Islet of Langerhans (tissue), 1 donor: ENCODE measurements at regions not wholly inside any gene's neighbourhood (a gene's known extent, or its start where the extent isn't known, plus 50 kb on each side); places are given as distances from the start of the nearest gene placed in this dataset.

Source experiments
- FAIRE-seq: peaks from one replicate; lab custom pipeline; 2011; peaks lifted over from hg19 to GRCh38; lab: Jason Lieb, UNC

DNA sequence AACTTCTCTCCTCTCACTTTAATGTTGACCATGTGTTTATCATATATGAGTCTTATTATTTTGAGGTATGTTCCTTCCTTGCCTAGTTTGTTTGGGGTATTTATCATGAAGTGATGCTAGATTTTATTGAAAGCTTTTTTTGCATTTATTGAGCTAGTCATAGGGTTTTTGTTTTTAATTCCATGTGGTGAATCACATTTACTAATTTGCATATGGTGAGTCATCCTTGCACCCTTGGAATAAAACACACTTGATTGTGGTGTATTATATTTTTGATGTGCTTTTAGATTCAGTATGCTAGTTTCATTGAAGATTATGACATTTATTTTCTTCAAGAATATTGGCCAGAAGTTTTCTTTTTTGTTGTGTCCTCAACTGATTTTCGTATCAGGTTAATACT is 464.6 kb downstream of the PCDH18 start:
- no peak for FAIRE-seq

DNA sequence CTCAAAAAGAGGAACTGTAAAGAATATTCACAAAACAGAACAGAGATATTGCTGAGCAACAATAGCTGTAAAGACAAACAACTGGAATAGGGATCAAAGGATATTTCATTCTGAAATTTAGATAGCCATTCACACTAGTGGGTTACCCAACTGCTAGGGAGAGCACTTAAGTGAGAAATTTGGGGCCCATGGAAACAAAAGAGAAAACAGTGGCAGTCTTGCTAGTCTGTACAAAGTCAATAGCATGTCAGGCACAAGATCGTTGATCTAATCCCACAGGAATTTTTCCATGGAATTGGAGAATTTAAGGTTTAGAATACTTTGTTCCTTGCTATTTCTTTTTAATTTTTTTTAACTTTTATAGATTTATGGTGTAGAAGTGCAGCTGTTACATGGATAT is 467.0 kb downstream of the PCDH18 start:
- no peak for FAIRE-seq

DNA sequence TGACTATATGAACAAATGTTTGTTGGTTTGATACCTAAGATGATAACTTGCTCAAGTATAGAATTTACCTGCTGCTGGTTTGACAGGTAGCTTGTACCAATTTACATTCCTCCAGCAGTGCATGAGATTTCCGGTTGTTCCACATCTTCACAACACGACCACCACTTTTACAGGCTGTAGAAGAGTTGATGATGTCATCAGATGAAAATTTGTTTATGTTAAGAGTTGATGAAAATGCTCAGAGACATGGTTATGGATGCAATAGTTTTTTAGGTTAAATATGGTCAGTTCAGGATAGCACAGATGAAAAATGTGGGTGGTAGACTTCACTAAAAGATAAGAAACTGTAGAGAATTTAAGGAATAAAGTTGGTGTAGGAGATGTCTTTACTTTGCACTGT is 468.3 kb downstream of the PCDH18 start:
- FAIRE-seq: no peak

DNA sequence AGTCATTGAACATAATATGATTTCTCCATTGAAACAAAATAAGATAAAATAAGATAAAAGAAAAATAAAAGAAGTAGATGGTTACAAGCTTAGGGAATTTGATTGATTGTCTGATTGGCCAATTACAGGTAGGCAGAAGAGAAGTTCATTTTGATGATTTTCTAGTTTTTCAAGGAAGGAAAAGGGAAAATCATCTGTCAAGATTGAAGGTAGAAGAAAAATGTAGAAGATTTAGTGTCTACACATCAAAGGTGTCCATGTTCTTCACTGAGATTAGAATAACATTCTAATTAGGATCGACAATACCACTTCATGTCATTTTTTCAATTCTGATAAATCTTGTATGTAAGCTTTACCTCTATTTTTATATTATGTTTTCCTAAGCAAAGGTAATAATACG is 489.1 kb downstream of the PCDH18 start:
- FAIRE-seq: no peak

DNA sequence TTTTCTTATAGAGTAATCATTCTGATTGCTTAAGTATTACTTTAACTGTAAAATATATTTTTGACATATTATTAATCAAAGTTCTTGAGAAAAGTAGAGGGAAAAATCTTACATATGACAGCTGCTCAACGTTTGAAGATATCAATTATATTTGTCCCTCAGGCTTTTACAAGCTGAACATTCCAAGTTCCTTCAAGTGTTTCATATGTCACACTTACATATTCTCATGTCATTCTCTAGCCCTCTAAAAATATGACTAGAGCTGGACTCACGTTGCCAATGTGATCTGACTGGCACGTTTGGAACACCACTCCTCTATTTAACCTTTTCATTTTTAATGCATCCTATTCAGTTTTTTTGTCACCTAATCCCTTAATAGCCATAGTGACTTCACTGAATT is 492.9 kb downstream of the PCDH18 start:
- no peak for FAIRE-seq

DNA sequence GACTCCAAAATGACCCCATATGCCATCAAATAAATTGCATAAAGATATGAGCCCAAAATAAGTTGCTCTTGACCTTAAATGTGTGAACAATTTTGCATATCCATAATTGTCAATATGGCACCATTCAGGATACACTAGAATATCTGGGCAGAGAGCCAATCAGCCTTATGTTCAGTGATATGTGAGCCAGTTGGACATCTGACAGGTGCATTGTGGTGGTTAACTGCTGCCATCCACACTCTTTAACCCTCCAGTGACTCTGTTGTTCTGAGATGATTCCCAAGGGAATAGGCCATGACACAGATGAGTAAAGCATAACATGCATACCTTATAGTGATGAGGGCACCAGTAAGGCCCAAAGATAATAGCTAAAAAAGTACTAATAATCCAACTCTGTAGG is 500.1 kb downstream of the PCDH18 start:
- FAIRE-seq: no peak

DNA sequence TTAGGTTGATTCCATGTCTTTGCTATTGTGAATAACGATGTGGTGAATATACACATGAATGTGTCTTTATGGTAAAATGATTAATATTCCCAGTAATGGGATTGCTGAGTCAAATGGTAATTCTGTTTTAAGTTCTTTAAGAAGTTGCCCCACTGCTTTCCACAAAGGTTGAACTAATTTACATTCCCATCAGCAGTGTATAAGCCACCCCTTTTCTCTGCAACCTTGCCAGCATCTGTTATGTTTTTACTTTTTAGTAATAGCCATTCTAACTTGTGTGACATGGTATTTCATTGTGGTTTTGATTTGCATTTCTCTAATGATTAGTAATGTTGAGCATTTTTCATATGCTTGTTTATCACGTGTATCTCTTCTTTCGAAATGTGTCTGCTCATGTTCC is 503.3 kb downstream of the PCDH18 start:
- no peak for FAIRE-seq

DNA sequence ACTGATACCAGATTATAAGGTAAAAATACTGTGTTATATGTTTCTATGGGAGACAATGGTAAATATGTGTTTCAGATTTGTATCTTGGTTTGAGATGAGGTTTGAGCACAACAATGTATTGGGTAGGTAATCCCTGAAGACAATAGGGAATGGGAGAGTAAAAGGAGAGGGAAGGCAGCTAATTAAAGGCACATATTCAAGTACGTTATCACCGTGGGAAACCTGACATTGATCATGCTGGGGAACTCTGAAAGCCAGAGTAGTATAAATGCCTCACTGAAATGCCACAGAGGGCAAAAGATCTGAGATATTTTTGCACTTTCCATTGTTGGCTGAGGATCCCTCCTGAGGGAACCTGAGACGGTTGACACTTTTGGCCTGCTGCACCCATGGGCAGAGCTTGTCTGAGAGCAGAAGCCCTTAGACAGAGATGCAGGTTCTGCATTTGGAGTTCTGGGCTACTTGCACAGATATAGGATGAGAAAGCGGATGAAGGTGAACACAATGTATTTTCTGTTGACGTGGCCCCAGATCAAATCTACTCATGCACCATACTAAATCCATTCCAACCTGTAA is 506.7 kb downstream of the PCDH18 start:
- no peak for FAIRE-seq

DNA sequence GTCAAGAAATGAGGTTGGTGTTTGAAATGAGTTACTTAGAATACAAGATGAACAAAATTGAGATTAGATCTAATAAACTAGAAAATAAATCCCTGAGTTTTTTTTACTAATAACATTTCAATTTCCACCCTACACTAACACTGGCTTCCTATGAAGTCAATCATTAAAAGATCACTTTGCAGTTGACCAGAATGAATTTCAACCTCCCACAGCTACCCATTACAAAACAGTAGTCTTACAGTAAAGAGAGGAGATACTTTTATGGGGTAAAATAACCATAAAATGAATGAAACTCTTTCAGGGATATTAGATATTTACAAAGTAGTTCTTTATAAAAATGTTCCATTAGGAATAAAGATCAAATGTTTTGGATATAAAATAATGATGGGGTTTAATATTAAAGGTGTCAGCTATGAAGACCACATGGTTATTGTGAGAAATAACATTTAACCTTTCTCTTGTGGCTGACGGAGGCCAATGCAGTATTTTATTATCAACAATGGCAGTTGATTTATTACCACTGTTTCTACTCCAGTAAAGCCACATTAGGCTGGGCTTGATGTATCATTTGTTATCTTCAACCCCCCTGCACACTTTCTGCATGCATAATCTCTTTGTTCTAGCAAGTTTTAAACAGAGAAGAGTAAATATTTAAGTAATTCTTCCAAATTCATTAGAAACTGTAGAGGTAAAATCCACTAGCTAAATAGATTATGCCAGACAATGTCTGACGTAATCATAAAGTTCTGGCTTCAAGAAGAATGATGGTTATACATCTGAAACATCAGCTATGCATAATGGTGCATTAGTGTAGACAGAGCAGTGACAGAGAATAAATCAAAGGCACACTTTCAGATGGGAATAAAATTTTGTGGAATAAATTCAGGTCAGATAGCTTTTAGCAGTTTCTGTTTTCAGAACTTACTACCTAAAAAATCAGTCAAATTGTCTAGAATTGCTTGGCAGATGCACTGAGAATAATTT is 516.6 kb downstream of the PCDH18 start:
- no peak for FAIRE-seq

DNA sequence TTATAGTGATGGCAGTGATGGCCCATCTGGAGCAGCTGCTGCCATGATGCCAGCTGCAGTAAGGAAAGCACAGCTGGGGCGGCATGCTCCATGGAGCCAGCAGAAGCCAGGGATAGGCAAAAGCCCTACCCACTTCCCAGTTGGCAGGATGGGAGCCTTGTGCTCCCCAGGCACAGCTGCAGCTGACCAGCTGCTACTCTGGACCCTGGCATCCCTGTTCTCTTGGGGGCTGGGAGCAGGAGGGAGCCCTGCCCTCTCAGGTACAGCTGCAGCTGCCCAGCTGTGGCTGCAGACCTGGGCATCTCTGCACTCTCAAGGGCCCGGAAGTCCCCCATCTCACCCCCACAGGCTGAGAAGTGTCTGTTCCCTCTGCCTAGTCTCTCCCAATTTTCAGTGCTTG is 531.9 kb downstream of the PCDH18 start:
- no peak for FAIRE-seq

DNA sequence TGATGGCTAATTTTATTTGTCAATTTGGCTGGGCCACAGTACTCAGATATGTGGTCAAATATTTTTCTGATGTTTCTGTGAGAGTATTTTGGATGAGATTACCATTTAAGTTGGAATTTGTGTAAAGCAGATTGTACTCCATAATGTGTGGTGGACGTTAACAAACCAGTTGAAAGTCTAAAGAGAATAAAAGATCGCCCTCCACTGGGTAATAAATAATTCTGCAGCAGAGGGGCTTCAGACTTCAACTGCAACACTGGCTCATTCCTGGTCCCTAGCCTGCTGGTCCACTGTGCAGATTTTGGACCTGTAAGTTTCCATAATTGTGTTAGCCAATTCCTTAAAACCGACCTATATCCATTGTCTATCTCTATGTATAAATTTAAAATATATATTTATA is 540.3 kb downstream of the PCDH18 start:
- no peak for FAIRE-seq

DNA sequence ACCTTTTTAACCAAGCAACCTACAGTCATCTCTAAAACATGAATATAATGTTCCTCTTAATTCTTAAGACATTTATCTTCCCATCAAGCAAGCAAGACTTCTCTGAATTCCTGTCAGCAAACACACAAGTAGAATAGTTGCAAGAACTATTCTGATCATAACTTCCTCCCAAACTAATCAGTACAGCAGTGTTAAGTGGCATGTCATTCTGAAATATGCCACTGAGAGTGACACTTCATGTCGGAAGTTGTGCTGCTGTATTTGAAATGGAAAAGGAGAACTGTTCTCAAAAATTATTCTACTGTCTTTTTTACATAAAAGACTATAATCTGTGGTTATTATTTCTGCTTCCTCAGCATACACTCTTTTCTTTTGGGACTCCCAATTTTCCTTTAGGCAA is 546.6 kb downstream of the PCDH18 start:
- no peak for FAIRE-seq

DNA sequence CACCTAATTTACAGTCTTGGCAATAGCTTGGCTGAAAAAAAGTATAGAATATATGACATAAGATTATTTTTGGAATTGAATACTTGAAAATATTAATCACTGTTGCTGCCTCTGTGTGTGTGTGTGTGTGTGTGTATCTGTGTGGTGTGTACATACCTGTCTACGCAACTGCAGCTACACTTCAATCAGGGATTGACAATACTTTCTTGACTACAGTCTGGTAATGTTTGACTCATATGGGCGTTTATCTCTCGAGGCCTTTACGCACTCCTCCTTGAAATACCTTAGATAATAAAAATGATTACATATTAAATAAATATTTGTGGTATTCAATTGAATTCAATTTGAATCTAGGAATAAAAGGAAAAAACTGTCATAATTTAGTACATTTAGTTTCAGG is 565.2 kb downstream of the PCDH18 start:
- FAIRE-seq: no peak

DNA sequence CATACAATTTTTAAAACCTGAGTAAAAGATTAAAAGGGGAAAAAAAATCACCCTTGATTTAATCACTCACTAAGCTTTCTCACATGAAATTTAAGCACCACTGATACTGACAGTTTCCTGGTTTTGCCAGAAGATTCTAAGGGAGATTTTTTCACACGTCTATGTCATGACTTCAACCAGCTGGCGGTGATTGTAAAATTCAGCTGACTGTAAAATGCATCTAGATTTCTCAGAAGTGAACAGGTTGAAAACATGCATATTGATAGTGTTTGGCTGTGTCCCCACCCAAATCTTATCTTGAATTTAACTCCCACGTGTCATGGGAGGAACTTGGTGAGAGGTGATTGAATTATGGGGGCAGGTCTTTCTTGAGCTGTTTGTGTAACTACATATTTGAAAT is 566.8 kb downstream of the PCDH18 start:
- no peak for FAIRE-seq

DNA sequence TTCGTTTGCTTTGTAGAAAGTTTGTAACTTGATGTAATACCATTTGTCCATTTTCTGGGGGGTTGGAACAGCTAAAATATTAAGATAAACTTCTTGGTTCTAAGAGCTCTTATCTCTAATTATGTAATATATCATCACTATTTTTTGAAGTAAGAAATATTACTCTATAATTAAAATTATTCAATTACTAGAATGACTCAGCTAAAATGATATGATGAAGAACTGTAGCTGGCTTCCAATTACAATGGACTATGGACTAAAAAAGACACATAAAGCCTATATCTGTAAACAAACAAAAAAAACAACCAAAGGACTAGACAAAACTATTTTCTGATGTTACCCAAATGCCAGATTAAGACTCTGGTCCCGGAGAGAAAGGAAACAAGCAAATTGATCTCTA is 569.4 kb downstream of the PCDH18 start:
- FAIRE-seq: no peak

DNA sequence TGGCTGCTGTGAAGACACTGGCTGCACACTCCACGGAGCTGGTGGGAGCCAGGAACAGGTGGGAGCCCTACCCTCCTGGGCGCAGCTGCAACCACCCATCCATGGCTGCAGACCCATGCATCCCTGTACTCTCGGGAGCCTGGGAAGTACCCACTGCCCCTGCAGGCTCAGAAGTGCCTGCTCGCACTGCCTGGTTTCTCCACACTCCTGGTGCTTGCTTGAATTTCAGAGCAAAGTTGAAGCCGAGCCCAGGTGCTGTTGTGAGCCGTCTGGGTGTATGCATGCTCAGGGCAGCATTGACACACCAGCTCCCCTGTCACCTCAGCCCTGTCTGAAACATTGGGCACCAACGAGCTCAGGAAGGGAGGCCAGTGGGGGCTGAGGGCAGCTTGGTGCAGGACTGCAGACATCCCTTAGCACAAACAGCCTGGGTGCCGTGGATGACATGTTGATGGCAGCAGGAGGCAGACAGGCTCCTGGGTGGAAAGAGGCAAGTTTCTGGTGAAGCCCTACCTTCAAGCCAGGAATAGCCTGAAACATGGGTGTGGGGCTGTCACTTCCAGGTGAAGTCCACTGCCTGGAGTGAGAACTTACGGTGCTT is 585.9 kb downstream of the PCDH18 start:
- no peak for FAIRE-seq

DNA sequence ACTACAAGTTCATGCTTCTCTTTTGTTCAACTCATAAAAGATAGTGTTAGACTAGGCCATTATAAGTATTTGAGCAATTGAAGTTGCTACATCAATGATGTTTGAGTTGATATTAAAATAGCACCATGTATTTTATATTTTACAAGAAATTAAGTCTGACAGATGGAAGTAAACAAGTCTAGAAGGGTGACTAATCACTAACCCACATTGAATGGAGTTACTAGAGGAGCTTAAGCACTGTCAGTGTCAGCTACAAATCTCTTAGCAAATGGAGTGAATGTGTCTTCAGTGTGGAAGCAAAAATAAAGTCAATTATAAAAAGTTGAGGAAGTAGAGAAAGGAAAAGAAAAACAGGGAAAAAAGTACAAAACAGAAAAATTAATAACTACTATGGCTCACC is 592.5 kb downstream of the PCDH18 start:
- FAIRE-seq: no peak

DNA sequence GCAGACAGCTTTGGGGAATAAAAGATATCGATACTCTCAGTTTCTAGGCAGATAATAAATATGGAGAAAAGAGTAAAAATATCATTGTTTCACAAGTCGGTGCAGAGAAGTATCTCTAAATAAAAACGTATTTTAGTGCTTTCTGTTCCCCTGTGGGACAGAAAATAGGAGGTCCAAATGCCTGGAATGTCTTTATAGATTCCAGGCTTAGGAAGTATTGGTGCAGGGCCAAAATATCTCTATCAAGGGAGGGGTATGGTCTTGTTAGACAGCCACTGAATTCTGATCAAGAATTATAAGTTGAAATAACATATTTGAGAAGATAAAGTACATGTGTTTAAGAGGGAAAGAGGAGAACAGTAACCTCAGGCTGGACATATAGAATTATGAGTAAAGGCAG is 596.4 kb downstream of the PCDH18 start:
- FAIRE-seq: no peak

DNA sequence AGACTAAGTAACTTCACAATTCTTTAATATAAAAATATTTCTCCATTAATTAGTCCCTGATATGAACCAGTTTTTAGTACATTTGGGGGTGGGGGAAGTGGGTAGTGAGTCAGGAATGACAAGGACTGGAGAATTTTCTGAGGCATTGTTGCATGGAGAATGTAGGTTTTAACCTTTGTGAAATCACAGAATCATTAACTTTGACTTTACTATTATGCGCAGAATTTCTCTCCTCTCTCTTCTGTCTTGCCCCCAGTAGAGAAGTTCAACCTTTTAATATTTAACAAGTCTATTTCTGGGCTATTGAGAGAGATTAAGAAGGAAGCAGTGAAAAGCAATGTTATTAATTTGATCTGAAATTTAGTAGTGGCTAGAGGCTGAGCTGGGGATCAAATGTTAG is 597.0 kb downstream of the PCDH18 start:
- no peak for FAIRE-seq

DNA sequence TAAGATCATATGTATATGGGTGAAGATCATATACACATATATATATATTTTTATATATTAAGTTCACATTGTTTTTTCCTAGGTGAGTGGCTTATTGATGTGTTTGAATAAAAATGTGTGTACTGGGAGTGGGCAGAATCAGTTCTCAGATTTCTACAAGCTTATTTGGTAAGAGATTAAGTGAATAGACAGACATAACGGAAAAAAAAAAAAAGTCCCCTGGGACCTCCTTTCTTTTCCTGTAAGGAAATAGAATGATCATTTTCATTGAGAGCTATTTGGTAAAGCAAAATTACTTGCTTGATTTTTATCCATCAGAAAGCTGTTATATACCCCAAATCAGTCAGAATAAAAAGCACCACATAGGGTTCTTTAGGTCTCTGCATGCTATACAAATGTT is 597.7 kb downstream of the PCDH18 start:
- no peak for FAIRE-seq

DNA sequence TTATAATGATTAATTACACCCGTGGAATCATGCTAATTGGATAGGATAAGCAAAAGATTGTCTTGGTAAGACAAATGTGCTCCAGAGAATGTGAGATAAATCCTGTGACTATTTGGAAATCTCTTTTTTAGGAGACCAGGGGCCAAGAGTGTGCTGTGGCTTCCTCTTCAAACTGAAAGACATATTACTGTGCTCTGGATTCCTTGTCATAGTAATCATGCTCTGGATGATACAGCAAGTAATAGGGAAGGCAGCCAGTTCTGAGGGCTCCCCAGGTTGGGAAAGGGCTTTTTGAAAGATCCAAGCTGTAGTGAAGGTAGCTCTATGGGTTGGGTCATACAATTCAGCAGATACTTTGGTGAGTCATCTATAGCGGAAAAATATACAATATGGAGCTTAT is 600.5 kb downstream of the PCDH18 start:
- FAIRE-seq: no peak

DNA sequence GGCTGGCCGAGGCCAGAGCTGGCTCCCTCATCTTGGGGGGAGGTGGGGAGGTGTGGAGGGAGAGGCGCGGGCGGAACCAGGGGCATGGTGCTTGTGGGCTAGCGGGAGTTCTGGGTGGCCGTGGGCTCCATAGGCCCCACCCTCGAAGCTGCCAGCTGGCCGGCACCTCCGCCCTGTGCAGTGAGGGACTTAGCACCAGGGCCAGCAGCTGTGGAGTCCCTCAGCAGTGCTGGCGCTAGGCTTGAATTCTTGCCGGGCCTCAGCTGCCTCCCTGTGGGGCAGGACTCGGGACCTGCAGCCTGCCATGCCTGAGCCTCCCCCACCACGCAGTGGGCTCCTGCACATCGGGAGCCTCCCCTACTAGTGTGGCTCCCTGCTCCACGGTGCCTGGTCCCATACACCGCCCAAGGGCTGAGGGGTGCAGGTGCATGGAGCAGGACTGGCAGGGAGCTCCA is 603.3 kb downstream of the PCDH18 start:
- no peak for FAIRE-seq

DNA sequence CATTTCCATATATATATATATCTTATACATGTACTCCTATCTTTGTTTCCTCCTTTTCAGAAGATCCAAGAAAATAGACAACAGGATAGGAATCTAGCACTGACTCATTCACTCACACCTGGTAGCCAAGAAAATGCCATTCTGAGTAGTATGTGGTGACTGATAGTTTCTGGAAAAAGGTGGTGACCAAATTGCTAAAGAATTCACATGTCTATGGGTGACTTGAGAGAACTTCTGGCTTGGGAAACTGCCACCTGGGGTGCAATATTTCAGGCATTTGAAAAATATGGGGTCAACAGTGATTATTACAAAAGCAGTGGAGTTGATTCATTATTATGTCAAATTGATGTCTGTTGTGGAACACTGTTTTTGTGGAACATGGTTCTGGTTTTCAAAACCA is 605.1 kb downstream of the PCDH18 start:
- FAIRE-seq: no peak

DNA sequence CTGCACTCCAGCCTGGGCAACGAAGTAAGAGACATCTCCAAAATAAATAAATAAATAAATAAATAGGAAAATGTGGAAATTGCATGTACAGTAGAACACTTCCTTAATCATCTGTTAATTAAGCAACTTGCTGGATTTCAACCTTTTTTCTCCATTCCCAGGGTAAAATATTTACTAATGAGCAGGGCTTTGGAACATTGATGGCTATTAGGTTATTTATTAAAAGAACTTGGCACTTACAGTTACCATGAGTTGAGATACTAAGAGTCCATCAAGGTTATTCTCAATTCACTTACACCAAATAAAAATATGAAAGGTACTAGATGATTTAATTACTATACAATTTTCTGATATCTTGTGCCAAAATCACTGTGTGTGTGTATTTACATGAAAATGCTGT is 607.1 kb downstream of the PCDH18 start:
- peak; percentile 55 for FAIRE-seq
